SU-DHL-6 (cell line): ENCODE measurements at regions not wholly inside any gene's neighbourhood (a gene's known extent, or its start where the extent isn't known, plus 50 kb on each side); places are given as distances from the start of the nearest gene placed in this dataset.
"Not testable (repeated sequence)": the region's sequence is repeated elsewhere in the genome, so short reads cannot be mapped to it uniquely, and the experiment has no call there.

Source experiments
- H2AFZ ChIP-seq: fragments of 200-600 bp; sonication (generic); 2 replicates; pipeline ENCODE4 v1.6.1; 2014; ENCODE audit warnings: low read depth, mild to moderate bottlenecking, moderate library complexity, mixed read lengths, antibody characterized with exemption, low read length; ENCODE audit not compliant: severe bottlenecking
- H3F3A ChIP-seq: fragments of 200-600 bp; shearing (Covaris generic); 2 replicates; pipeline ENCODE4 v1.6.0; 2016; ENCODE audit warnings: antibody characterized with exemption, mild to moderate bottlenecking; ENCODE audit not compliant: insufficient read depth
- H3K27ac ChIP-seq: fragments of 200-600 bp; sonication (generic); 2 replicates; pipeline ENCODE4 v1.5.1; 2016; ENCODE audit warnings: low read depth, mild to moderate bottlenecking, low read length, moderate library complexity, mixed read lengths
- H3K27me3 ChIP-seq: fragments of 200-600 bp; sonication (generic), shearing (Covaris generic); 2 replicates; pipeline ENCODE4 v1.6.0; 2014; ENCODE audit warnings: mild to moderate bottlenecking, low read length
- H3K36me3 ChIP-seq: fragments of 200-600 bp; sonication (generic); 2 replicates; pipeline ENCODE4 v1.6.1; 2014; ENCODE audit warnings: mild to moderate bottlenecking, low read length, mixed read lengths
- H3K4me2 ChIP-seq: fragments of 300-600, 200-600 bp; shearing (Covaris generic), sonication (generic); 2 replicates; pipeline ENCODE4 v1.6.0; 2014; ENCODE audit warnings: low read length, low read depth, mild to moderate bottlenecking; ENCODE audit not compliant: poor library complexity, severe bottlenecking
- H3K4me3 ChIP-seq: fragments of 200-600 bp; sonication (generic); 2 replicates; pipeline ENCODE4 v1.5.1; 2014; ENCODE audit warnings: antibody characterized with exemption, low read length, mild to moderate bottlenecking, mixed read lengths; ENCODE audit not compliant: insufficient read depth, poor library complexity, severe bottlenecking
- H3K79me2 ChIP-seq: fragments of 200-600 bp; sonication (generic); 2 replicates; pipeline ENCODE4 v1.6.1; 2014; ENCODE audit warnings: mild to moderate bottlenecking, low read length, moderate library complexity; ENCODE audit not compliant: insufficient read depth
- H3K9ac ChIP-seq: fragments of 200-600 bp; sonication (generic); 2 replicates; pipeline ENCODE4 v1.7.0; 2014; ENCODE audit warnings: mild to moderate bottlenecking, low read length
- H3K9me2 ChIP-seq: fragments of 200-600 bp; sonication (generic); replicated peaks from 2 replicates; pipeline ENCODE4 v1.6.1; 2014; ENCODE audit warnings: low read length; ENCODE audit not compliant: insufficient read depth
- H3K9me3 ChIP-seq: fragments of 200-600 bp; sonication (generic); 2 replicates; pipeline ENCODE4 v1.6.1; 2014; ENCODE audit warnings: low read length, mixed read lengths; ENCODE audit not compliant: insufficient read depth
- H4K20me1 ChIP-seq: fragments of 200-600 bp; sonication (generic); 2 replicates; pipeline ENCODE4 v1.6.1; 2014; ENCODE audit warnings: low read depth, mild to moderate bottlenecking, antibody characterized with exemption, low read length, moderate library complexity, mixed read lengths
- EZH2phosphoT487 ChIP-seq: fragments of 200-600 bp; sonication (generic), shearing (Covaris generic); conservative IDR thresholded peaks from 2 replicates; pipeline ENCODE4 v1.6.1; 2018; ENCODE audit warnings: mild to moderate bottlenecking, antibody characterized with exemption, low read length, moderate library complexity, mixed read lengths
- TF ChIP-seq, protein P1 (sequence below): fragments of 200-600 bp; sonication (generic); IDR thresholded peaks from one replicate; pipeline ENCODE4 v1.5.1; 2017; ENCODE audit warnings: antibody characterized with exemption, mild to moderate bottlenecking, low read length, moderate library complexity; ENCODE audit not compliant: insufficient read depth, poor library complexity, severe bottlenecking

DNA sequence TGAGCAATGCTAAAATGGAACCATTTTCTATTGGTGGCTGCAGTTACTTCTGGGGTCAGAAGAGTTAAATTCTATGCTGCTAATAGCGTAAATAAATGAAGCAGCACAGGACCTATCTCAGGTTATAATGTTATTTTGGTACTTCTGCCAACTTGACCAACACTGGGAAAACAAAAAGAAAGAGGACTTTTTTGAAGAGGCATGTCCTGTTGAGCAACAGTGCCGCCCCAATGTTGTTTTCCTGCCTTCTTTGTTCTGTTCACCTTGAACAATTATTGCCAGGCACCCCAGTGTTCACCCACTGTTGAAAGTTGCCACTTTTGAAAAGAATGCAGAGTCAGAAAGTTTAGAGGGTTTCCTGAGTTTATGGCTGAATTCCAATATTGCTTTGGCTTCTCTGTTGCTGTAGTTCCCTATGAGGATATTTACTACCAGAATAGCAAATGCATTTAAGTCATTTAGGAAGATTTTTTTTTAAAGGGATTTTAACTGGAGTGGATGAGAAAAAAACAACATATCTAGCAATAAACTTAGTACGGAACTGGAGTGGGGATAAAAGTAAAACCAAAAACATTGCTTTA is 679.0 kb upstream of the DPPA4 start:
- no peaks in the 10 kb centered on the region for H3K9me3 ChIP-seq
- H3K4me3 ChIP-seq, result no peak overlapping the region
- H3K9me2 ChIP-seq, result no peaks in the 10 kb centered on the region
- no peaks in the 10 kb centered on the region for H3K27me3 ChIP-seq
- no peak overlapping the region for H3K4me2 ChIP-seq
- H3K9ac ChIP-seq, result no peak overlapping the region
- TF ChIP-seq EZH2phosphoT487, result no peak
- TF ChIP-seq, protein P1, sequence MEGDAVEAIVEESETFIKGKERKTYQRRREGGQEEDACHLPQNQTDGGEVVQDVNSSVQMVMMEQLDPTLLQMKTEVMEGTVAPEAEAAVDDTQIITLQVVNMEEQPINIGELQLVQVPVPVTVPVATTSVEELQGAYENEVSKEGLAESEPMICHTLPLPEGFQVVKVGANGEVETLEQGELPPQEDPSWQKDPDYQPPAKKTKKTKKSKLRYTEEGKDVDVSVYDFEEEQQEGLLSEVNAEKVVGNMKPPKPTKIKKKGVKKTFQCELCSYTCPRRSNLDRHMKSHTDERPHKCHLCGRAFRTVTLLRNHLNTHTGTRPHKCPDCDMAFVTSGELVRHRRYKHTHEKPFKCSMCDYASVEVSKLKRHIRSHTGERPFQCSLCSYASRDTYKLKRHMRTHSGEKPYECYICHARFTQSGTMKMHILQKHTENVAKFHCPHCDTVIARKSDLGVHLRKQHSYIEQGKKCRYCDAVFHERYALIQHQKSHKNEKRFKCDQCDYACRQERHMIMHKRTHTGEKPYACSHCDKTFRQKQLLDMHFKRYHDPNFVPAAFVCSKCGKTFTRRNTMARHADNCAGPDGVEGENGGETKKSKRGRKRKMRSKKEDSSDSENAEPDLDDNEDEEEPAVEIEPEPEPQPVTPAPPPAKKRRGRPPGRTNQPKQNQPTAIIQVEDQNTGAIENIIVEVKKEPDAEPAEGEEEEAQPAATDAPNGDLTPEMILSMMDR, result no peak
- H3K27ac ChIP-seq, result no peak overlapping the region
- no peaks in the 10 kb centered on the region for H3F3A ChIP-seq
- no peak overlapping the region for H2AFZ ChIP-seq
- no peaks in the 10 kb centered on the region for H3K36me3 ChIP-seq
- no peaks in the 10 kb centered on the region for H4K20me1 ChIP-seq
- no peaks in the 10 kb centered on the region for H3K79me2 ChIP-seq

DNA sequence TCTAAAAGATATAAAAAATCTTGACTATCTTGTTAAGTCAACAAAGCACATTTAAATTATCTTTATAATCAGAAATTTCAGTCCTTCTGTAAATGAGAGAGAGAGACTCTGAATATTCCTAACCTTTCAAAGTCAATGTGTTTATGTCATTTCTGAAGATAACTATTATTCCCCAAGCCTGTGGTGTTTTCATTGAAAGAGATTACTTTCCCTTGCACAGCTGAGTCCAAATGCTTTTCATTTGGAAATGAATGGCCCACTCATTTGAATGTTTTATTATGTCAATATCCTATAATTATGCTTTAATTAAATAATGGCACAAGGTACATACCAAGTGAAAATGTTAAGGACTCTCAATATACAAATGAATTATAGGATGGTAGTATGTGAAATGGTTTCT is 680.0 kb upstream of the DPPA4 start:
- Histone ChIP-seq H3K4me3 (no peak overlapping the region), H3K27me3 (no peaks in the 10 kb centered on the region), H3K4me2 (no peak overlapping the region), H3K9me3 (no peaks in the 10 kb centered on the region), H3F3A (no peaks in the 10 kb centered on the region), H3K27ac (no peak overlapping the region), H3K36me3 (no peaks in the 10 kb centered on the region), H2AFZ (no peak overlapping the region), H3K9ac (no peak overlapping the region), H3K9me2 (no peaks in the 10 kb centered on the region), H4K20me1 (no peaks in the 10 kb centered on the region), H3K79me2 (no peaks in the 10 kb centered on the region)
- TF ChIP-seq EZH2phosphoT487, result no peak
- TF ChIP-seq, protein P1, result no peak

DNA sequence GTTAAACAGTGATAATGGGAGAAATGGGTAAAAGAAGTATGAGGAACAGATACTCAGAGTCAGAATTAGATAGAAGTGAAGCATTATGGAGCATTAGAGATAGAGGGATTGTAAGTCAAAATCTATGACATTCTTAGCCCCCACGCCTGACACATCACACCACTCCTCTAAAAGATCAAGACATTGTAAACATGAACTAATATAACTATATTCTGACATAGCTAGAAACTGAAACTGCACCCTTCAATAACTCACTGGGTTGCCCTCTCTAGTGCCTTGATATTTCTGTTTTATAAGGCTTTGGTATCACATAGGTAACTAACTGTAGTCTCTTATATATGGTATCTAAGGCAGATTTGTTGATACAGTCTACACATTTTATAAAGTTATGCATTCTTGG is 684.3 kb upstream of the DPPA4 start:
- no peaks in the 10 kb centered on the region for H4K20me1 ChIP-seq
- H3K4me3 ChIP-seq, result no peak overlapping the region
- no peaks in the 10 kb centered on the region for H3F3A ChIP-seq
- no peak overlapping the region for H3K4me2 ChIP-seq
- H3K36me3 ChIP-seq, result no peaks in the 10 kb centered on the region
- no peak for TF ChIP-seq EZH2phosphoT487
- TF ChIP-seq, protein P1, result no peak
- H3K9me2 ChIP-seq, result no peaks in the 10 kb centered on the region
- H3K27ac ChIP-seq, result no peak overlapping the region
- H2AFZ ChIP-seq, result no peak overlapping the region
- H3K9me3 ChIP-seq, result no peaks in the 10 kb centered on the region
- H3K9ac ChIP-seq, result no peak overlapping the region
- no peaks in the 10 kb centered on the region for H3K27me3 ChIP-seq
- H3K79me2 ChIP-seq, result no peaks in the 10 kb centered on the region

DNA sequence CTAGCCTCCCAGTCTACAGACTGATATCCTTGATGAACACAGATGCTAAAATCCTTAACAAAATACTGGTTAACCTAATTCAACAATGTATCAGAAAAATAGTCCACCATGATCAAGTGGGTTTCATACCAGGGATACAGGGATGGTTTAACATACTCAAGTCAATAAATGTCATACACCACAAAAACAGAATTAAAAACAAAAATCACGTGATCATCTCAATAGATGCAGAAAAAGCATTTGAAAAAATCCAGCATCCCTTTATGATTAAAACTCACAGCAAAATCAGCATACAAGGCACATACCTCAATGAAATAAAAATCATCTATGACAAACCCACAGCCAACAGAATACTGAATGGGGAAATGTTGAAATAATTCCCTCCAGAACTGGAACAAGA is 685.7 kb upstream of the DPPA4 start:
- H3K4me2 ChIP-seq, H3K27me3 ChIP-seq, H2AFZ ChIP-seq, H3K79me2 ChIP-seq, H3K9ac ChIP-seq, H3K36me3 ChIP-seq, H3F3A ChIP-seq, H3K9me2 ChIP-seq, H3K9me3 ChIP-seq, H3K4me3 ChIP-seq, H4K20me1 ChIP-seq, H3K27ac ChIP-seq: not testable (repeated sequence)
